Right lobe of liver (tissue), 6 donors: ENCODE measurements at regions not wholly inside any gene's neighbourhood (a gene's known extent, or its start where the extent isn't known, plus 50 kb on each side); places are given as distances from the start of the nearest gene placed in this dataset.

ENCODE experiments used
- ATAC-seq, 4 donors: fragments of 200-7000 bp; cut with Tn5 transposase; one replicate each; pipeline ENCODE4 v1.9.1; 2020; ENCODE audit warnings: mild to moderate bottlenecking in 4 of 4, moderate library complexity in 4 of 4
- DNase-seq, 3 donors: peaks; one replicate each; pipeline ENCODE4 v3.0.0-alpha.2; 2020
- H3K27ac ChIP-seq, 3 donors: fragments of 200-600 bp; one replicate each; pipeline ENCODE4 v1.8.0; 2022
- H3K27me3 ChIP-seq, 2 donors: fragments of 200-600 bp; one replicate each; pipeline ENCODE4 v1.8.0; 2022
- H3K36me3 ChIP-seq, 4 donors: fragments of 200-600 bp; sonication (generic) in 1 of 4; one replicate each; pipeline versions ENCODE4 v1.5.1 to v1.8.0; 2017 to 2022; ENCODE audit warnings: control low read depth in 1 of 4
- H3K4me1 ChIP-seq, 4 donors: fragments of 200-600 bp; sonication (generic) in 1 of 4; one replicate each; pipeline versions ENCODE4 v1.5.1 to v1.8.0; 2017 to 2022; ENCODE audit warnings: control low read depth in 1 of 4
- H3K4me3 ChIP-seq, 3 donors: fragments of 200-600 bp; one replicate each; pipeline ENCODE4 v1.8.0; 2022
- H3K9me3 ChIP-seq, 4 donors: fragments of 200-600 bp; sonication (generic) in 1 of 4; one replicate each; pipeline versions ENCODE4 v1.5.1 to v1.8.0; 2017 to 2022; ENCODE audit warnings: control low read depth in 1 of 4
- POLR2A ChIP-seq: fragments of 450-650 bp; IDR thresholded peaks from one replicate; pipeline ENCODE4 v1.6.1; 2017; ENCODE audit warnings: antibody characterized with exemption, mild to moderate bottlenecking
- WGBS: methylation state at CpG from one replicate; pipeline ENCODE4 v1.1.6; 2018; ENCODE audit warnings: low coverage, low lambda C conversion rate; ENCODE audit not compliant: insufficient coverage; ENCODE audit errors: missing lambda C conversion rate; 5-methylcytosine and 5-hydroxymethylcytosine counted together
- intact Hi-C, 2 donors: fragments of 100-400 bp; cut with DNase I; formaldehyde crosslinking; loops; one replicate each; pipeline versions ENCODE4 v1.11.2 to v1.14.1; 2022
- TF ChIP-seq, protein P1 (sequence below), 4 donors: fragments of 200-600 bp in 3 of 4; fragments of 450-650 bp in 1 of 4; IDR thresholded peaks; one replicate each; pipeline versions ENCODE4 v1.5.1 to v1.8.0; 2016 to 2022; ENCODE audit warnings: antibody characterized with exemption in 4 of 4, mild to moderate bottlenecking in 2 of 4
- donor health status: DM: no; HTN: yes; CAD: no.
- donor health status: DM: no; HTN: no; CAD: no.
- donor health status: DM: no; HTN: no; CAD: no.
- donor health status: DM: no; HTN: yes; CAD: no.
- donor health status: DM: no; HTN: yes; CAD: no.

GRCh38 chr5:136605638-136606037, 240.3 kb upstream of the TRPC7 start:
- DNase-seq: no peak
- TF ChIP-seq, protein P1, sequence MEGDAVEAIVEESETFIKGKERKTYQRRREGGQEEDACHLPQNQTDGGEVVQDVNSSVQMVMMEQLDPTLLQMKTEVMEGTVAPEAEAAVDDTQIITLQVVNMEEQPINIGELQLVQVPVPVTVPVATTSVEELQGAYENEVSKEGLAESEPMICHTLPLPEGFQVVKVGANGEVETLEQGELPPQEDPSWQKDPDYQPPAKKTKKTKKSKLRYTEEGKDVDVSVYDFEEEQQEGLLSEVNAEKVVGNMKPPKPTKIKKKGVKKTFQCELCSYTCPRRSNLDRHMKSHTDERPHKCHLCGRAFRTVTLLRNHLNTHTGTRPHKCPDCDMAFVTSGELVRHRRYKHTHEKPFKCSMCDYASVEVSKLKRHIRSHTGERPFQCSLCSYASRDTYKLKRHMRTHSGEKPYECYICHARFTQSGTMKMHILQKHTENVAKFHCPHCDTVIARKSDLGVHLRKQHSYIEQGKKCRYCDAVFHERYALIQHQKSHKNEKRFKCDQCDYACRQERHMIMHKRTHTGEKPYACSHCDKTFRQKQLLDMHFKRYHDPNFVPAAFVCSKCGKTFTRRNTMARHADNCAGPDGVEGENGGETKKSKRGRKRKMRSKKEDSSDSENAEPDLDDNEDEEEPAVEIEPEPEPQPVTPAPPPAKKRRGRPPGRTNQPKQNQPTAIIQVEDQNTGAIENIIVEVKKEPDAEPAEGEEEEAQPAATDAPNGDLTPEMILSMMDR (IDR thresholded peaks at IDR 0.05): no peak
- TF ChIP-seq POLR2A: no peak
- no peak overlapping the region for H3K4me3 ChIP-seq
- no peaks in the 10 kb centered on the region for H3K27me3 ChIP-seq
- no peak for ATAC-seq
- H3K4me1 ChIP-seq: no peaks in the 10 kb centered on the region
- 50% methylated on average over 1 of the region's 1 CpG for WGBS
- no peaks in the 10 kb centered on the region for H3K9me3 ChIP-seq
- H3K27ac ChIP-seq: no peak overlapping the region
- intact Hi-C loops: no loop called here
- no peaks in the 10 kb centered on the region for H3K36me3 ChIP-seq

DNA sequence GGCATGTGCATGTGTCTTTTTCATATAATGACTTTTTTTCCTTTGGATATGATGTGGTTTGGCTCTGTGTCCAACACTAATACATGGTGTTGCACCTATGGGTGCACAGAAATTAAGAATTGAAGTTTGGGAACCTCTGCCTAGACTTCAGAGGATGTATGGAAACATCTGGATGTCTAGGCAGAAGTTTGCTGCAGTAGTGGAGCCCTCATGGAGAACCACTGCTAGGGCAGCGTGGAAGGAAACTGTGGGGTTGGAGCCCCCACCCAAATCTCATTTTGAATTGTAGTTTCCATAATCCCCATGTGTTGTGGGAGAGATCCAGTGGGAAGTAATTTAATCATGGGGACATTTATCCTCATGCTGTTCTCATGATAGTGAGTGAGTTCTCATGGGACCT, 235.0 kb upstream of the TRPC7 start:
- no peaks in the 10 kb centered on the region for H3K4me1 ChIP-seq
- 75% methylated on average over 1 of the region's 1 CpG for WGBS
- DNase-seq (no peak), ATAC-seq (no peak)
- TF ChIP-seq POLR2A: no peak
- TF ChIP-seq, protein P1 (IDR thresholded peaks at IDR 0.05): no peak
- no peaks in the 10 kb centered on the region for H3K36me3 ChIP-seq
- no peaks in the 10 kb centered on the region for H3K9me3 ChIP-seq
- H3K4me3 ChIP-seq: no peak overlapping the region
- intact Hi-C loops: no loop called here
- no peak overlapping the region for H3K27ac ChIP-seq
- no peaks in the 10 kb centered on the region for H3K27me3 ChIP-seq

GRCh38 chr5:136598802-136599404, 233.6 kb upstream of the TRPC7 start:
- intact Hi-C loops: no loop called here
- Histone ChIP-seq H3K4me1 (no peaks in the 10 kb centered on the region), H3K27ac (no peak overlapping the region), H3K9me3 (no peaks in the 10 kb centered on the region), H3K4me3 (no peak overlapping the region), H3K36me3 (no peaks in the 10 kb centered on the region), H3K27me3 (no peaks in the 10 kb centered on the region)
- ATAC-seq (no peak), DNase-seq (no peak)
- TF ChIP-seq, protein P1 (IDR thresholded peaks at IDR 0.05): no peak
- TF ChIP-seq POLR2A: no peak
- WGBS: 48% methylated on average over 3 of the region's 3 CpGs

DNA sequence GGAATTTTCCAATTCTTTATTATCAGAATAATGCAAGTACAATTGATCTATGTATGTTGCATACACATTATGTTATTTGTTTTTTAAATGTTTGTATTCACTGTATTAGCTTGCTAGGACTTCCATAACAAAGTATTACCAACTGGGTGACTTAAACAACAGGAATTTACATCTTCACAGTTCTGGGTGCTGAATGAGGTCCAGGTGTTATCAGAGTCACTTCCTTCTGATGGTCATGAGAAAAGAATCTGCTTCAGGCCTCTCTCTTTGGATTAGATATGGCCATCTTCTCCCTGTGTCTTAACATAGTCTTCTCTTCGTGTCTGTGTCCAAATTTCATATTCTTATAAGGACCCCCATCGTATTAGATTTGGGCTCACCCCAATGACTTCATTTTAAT, 229.1 kb upstream of the TRPC7 start:
- no peak for DNase-seq
- no peak for TF ChIP-seq POLR2A
- TF ChIP-seq, protein P1 (IDR thresholded peaks at IDR 0.05): no peak
- Histone ChIP-seq H3K27me3 (no peaks in the 10 kb centered on the region), H3K4me1 (no peaks in the 10 kb centered on the region), H3K9me3 (no peaks in the 10 kb centered on the region), H3K27ac (no peak overlapping the region), H3K4me3 (no peak overlapping the region), H3K36me3 (no peaks in the 10 kb centered on the region)
- ATAC-seq: no peak
- 40% methylated on average over 2 of the region's 2 CpGs for WGBS
- intact Hi-C loops: no loop called here

DNA sequence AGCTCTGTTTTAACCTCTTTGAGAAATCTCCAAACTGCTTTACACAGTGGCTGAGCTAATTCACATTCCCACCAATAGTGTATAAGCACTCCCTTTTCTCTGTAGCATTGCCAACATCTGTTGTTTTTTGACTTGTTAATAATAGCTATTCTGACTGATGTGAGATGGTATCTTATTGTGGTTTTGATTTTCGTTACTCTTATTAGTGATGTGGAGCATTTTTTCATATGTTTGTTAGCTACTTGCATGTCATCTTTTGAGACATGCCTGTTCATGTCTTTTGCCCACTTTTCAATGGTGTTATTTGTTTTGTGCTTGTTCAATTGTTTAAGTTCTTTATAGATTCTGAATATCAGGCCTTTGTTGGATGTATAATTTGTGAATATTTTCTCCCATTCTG, 225.2 kb upstream of the TRPC7 start:
- Histone ChIP-seq H3K27ac (no peak overlapping the region), H3K4me1 (no peaks in the 10 kb centered on the region), H3K27me3 (no peaks in the 10 kb centered on the region), H3K4me3 (no peak overlapping the region), H3K36me3 (no peaks in the 10 kb centered on the region), H3K9me3 (no peaks in the 10 kb centered on the region)
- intact Hi-C loops: no loop called here
- ATAC-seq: no peak
- 17% methylated on average over 1 of the region's 1 CpG for WGBS
- no peak for DNase-seq
- TF ChIP-seq, protein P1 (IDR thresholded peaks at IDR 0.05): no peak
- TF ChIP-seq POLR2A: no peak
